ENCODE measurements at regions not wholly inside any gene's neighbourhood (a gene's known extent, or its start where the extent isn't known, plus 50 kb on each side); places are given as distances from the start of the nearest gene placed in this dataset.

GRCh38 chr4:11139871-11140270, 288.8 kb downstream of the HS3ST1 start:
- TF ChIP-seq ZFP1 (CRISPR knock-in tag; IDR thresholded peaks at IDR 0.05), result no peak

GRCh38 chr4:11138964-11139363, 289.7 kb downstream of the HS3ST1 start:
- ATAC-seq (no peak), FAIRE-seq (no peak), DNase-seq (ENCODE audit: extremely low read depth in 1 of 4, low spot score in 3 of 4) (no peak)
- 0% methylated on average over 1 of the region's 1 CpG for WGBS (ENCODE audit: insufficient coverage, low coverage, missing lambda C conversion rate)
- H3K27ac ChIP-seq (ENCODE audit: extremely low read depth, low read depth, low read length), result no peak overlapping the region
- no peaks in the 10 kb centered on the region for H4K20me1 ChIP-seq (replicated peaks; ENCODE audit: control insufficient read depth, insufficient read depth, low read length)
- intact Hi-C loops (cut with micrococcal nuclease) (no loop called here), in situ Hi-C loops (cut with MboI) (no loop called here)
- H3K27me3 ChIP-seq (ENCODE audit: control insufficient read depth in 2 of 2, insufficient read depth in 2 of 2, low read length in 2 of 2), result no peaks in the 10 kb centered on the region
- POLR2A ChIA-PET, result no interaction called here
- CTCF ChIA-PET (ENCODE audit: low intra/inter-chr PET ratio), result no interaction called here
- H3K9me1 ChIP-seq (ENCODE audit: control insufficient read depth, insufficient read depth, low read length), result no peaks in the 10 kb centered on the region
- H3K9ac ChIP-seq (ENCODE audit: insufficient read depth in 1 of 2, low read depth in 2 of 2, low read length in 2 of 2), result no peak overlapping the region
- no peak overlapping the region for H3K4me2 ChIP-seq (ENCODE audit: insufficient read depth, low read length)
- no peak overlapping the region for H2AFZ ChIP-seq (ENCODE audit: low read depth, low read length)
- no peaks in the 10 kb centered on the region for H3K79me2 ChIP-seq (ENCODE audit: control insufficient read depth, insufficient read depth, low read length)
- H3K36me3 ChIP-seq (ENCODE audit: control insufficient read depth, insufficient read depth, low read length), result no peaks in the 10 kb centered on the region
- no peak overlapping the region for H3K4me3 ChIP-seq
- H3K9me3 ChIP-seq (replicated peaks; ENCODE audit: control insufficient read depth, insufficient read depth, low read depth, low read length), result no peaks in the 10 kb centered on the region
- no TSS peak for BruUV-seq (replicated peaks)
- H3K4me1 ChIP-seq (replicated peaks in 1 of 2; ENCODE audit: control insufficient read depth in 2 of 2, insufficient read depth in 2 of 2, low read length in 2 of 2), result no peaks in the 10 kb centered on the region
- TF ChIP-seq HEY1 (CRISPR knock-in tag; IDR thresholded peaks at IDR 0.05; ENCODE audit: borderline replicate concordance), result no peak
- no peak for TF ChIP-seq BCLAF1 (IDR thresholded peaks at IDR 0.05; ENCODE audit: borderline replicate concordance in 1 of 2, control insufficient read depth in 1 of 2, low read depth in 2 of 2, low read length in 1 of 2)
- TF ChIP-seq NUFIP1 (IDR thresholded peaks at IDR 0.05; ENCODE audit: partially characterized antibody), result no peak
- no peak for TF ChIP-seq ZNF584 (CRISPR knock-in tag; IDR thresholded peaks at IDR 0.05; ENCODE audit: low read depth)
- TF ChIP-seq NELFE (IDR thresholded peaks at IDR 0.05; ENCODE audit: insufficient read depth, insufficient read length), result no peak
- TF ChIP-seq NR2C1 (IDR thresholded peaks at IDR 0.05), result no peak
- no peak for TF ChIP-seq NR2C1 (tag; IDR thresholded peaks at IDR 0.05)
- no peak for TF ChIP-seq CBX3 (IDR thresholded peaks at IDR 0.05; ENCODE audit: borderline replicate concordance in 1 of 2, low read length in 2 of 2)
- TF ChIP-seq ZBTB1 (CRISPR knock-in tag; IDR thresholded peaks at IDR 0.05; ENCODE audit: borderline replicate concordance, low read depth), result no peak
- no peak for TF ChIP-seq RBM39 (optimal IDR thresholded peaks at IDR 0.05; ENCODE audit: low read depth, low read length)
- TF ChIP-seq NEUROD1 (IDR thresholded peaks at IDR 0.05; ENCODE audit: borderline replicate concordance, low read depth, low read length, partially characterized antibody), result no peak
- TF ChIP-seq ZNF224 (CRISPR knock-in tag; IDR thresholded peaks at IDR 0.05), result no peak
- TF ChIP-seq ZEB2 (IDR thresholded peaks at IDR 0.05), result no peak
- no peak for TF ChIP-seq STAG1 (CRISPR knock-in tag; IDR thresholded peaks at IDR 0.05; ENCODE audit: borderline replicate concordance)
- TF ChIP-seq ZFP30 (CRISPR knock-in tag; IDR thresholded peaks at IDR 0.05; ENCODE audit: borderline replicate concordance), result no peak

More at GRCh38 chr4:11139871-11140270, 288.8 kb downstream of the HS3ST1 start:
- H3K9me3 ChIP-seq (replicated peaks; ENCODE audit: control insufficient read depth, insufficient read depth, low read depth, low read length), result no peaks in the 10 kb centered on the region
- intact Hi-C loops (cut with micrococcal nuclease), result no loop called here
- no peaks in the 10 kb centered on the region for H3K9me1 ChIP-seq (ENCODE audit: control insufficient read depth, insufficient read depth, low read length)
- H3K27ac ChIP-seq (ENCODE audit: extremely low read depth, low read depth, low read length), result no peak overlapping the region
- no peaks in the 10 kb centered on the region for H3K36me3 ChIP-seq (ENCODE audit: control insufficient read depth, insufficient read depth, low read length)
- H3K4me3 ChIP-seq, result no peak overlapping the region
- CTCF ChIA-PET (ENCODE audit: low intra/inter-chr PET ratio), result no interaction called here
- no TSS peak for BruUV-seq (replicated peaks)
- no peak for DNase-seq (ENCODE audit: extremely low read depth in 1 of 4, low spot score in 3 of 4)
- WGBS (ENCODE audit: insufficient coverage, low coverage, missing lambda C conversion rate), result 0% methylated on average over 1 of the region's 1 CpG
- H3K79me2 ChIP-seq (ENCODE audit: control insufficient read depth, insufficient read depth, low read length), result no peaks in the 10 kb centered on the region
- H3K27me3 ChIP-seq (ENCODE audit: control insufficient read depth in 2 of 2, insufficient read depth in 2 of 2, low read length in 2 of 2), result no peaks in the 10 kb centered on the region
- in situ Hi-C loops (cut with MboI), result no loop called here
- POLR2A ChIA-PET, result no interaction called here
- H4K20me1 ChIP-seq (replicated peaks; ENCODE audit: control insufficient read depth, insufficient read depth, low read length), result no peaks in the 10 kb centered on the region
- no peak overlapping the region for H3K4me2 ChIP-seq (ENCODE audit: insufficient read depth, low read length)
- H3K4me1 ChIP-seq (replicated peaks in 1 of 2; ENCODE audit: control insufficient read depth in 2 of 2, insufficient read depth in 2 of 2, low read length in 2 of 2), result no peaks in the 10 kb centered on the region
- no peak overlapping the region for H2AFZ ChIP-seq (ENCODE audit: low read depth, low read length)
- no peak for FAIRE-seq
- no peak for ATAC-seq
- no peak overlapping the region for H3K9ac ChIP-seq (ENCODE audit: insufficient read depth in 1 of 2, low read depth in 2 of 2, low read length in 2 of 2)
